Erythroblast (primary cell): ENCODE measurements at regions not wholly inside any gene's neighbourhood (a gene's known extent, or its start where the extent isn't known, plus 50 kb on each side); places are given as distances from the start of the nearest gene placed in this dataset.

ENCODE experiments used
- GATA1 ChIP-seq: IDR thresholded peaks from 2 replicates; pipeline ENCODE4 v1.6.1; 2011; ENCODE audit warnings: low read depth, mild to moderate bottlenecking, control low read depth, low read length, moderate library complexity
- POLR2A ChIP-seq: IDR thresholded peaks from 2 replicates; pipeline ENCODE4 v1.6.1; 2011; ENCODE audit warnings: mild to moderate bottlenecking, low read length

GRCh38 chr4:152168987-152169616 is 366.8 kb downstream of the FBXW7 start:
- no peak for TF ChIP-seq POLR2A
- no peak for TF ChIP-seq GATA1
